OCI-LY7 (cell line): ENCODE measurements at regions not wholly inside any gene's neighbourhood (a gene's known extent, or its start where the extent isn't known, plus 50 kb on each side); places are given as distances from the start of the nearest gene placed in this dataset.

Experiments used
- BruUV-seq: library from RNA; stranded (reverse); fragments of 400-500 nt; replicated peaks from 2 replicates; lab custom pipeline; 2021; lab: Mats Ljungman, UMichigan
- CTCF ChIA-PET: fragments of 300-600 bp; sonication (Branson Sonifier 250); formaldehyde crosslinking; loops from one replicate; lab custom pipeline; 2022; ENCODE audit warnings: antibody characterized with exemption; ENCODE audit not compliant: unreplicated experiment; lab: Charles Lee
- POLR2A ChIA-PET: fragments of 300-600 bp; sonication (Branson Sonifier 250); formaldehyde crosslinking; loops from one replicate; lab custom pipeline; 2022; ENCODE audit warnings: antibody characterized with exemption; lab: Charles Lee
- DNase-seq: peaks from one replicate; pipeline ENCODE4 v3.0.0-alpha.2; 2015; ENCODE audit warnings: low spot score
- H2AFZ ChIP-seq: fragments of 200-600 bp; sonication (generic), shearing (Covaris generic); 2 replicates; pipeline ENCODE4 v1.6.1; 2014; ENCODE audit warnings: mild to moderate bottlenecking, antibody characterized with exemption, low read length, moderate library complexity
- H3K27ac ChIP-seq: fragments of 200-600 bp; sonication (generic); 2 replicates; pipeline ENCODE4 v1.5.1; 2014; ENCODE audit warnings: mixed run types, low read depth, mild to moderate bottlenecking, moderate library complexity, low read length, inconsistent platforms; ENCODE audit not compliant: poor library complexity, severe bottlenecking
- H3K36me3 ChIP-seq: fragments of 200-600 bp; sonication (generic); 2 replicates; pipeline ENCODE4 v1.6.1; 2014; ENCODE audit warnings: mild to moderate bottlenecking, antibody characterized with exemption, low read length, moderate library complexity, mixed read lengths; ENCODE audit not compliant: insufficient read depth
- H3K4me1 ChIP-seq: fragments of 200-600 bp; sonication (generic); 2 replicates; pipeline ENCODE4 v1.5.1; 2014; ENCODE audit warnings: mild to moderate bottlenecking, low read length; ENCODE audit not compliant: insufficient read depth, poor library complexity, severe bottlenecking
- H3K4me2 ChIP-seq: fragments of 200-600 bp; sonication (generic); 2 replicates; pipeline ENCODE4 v1.6.1; 2014; ENCODE audit warnings: mild to moderate bottlenecking, low read length
- H3K4me3 ChIP-seq: fragments of 200-600 bp; sonication (generic); 2 replicates; pipeline ENCODE4 v1.5.1; 2014; ENCODE audit warnings: mild to moderate bottlenecking, low read depth, low read length; ENCODE audit not compliant: poor library complexity, severe bottlenecking
- H3K79me2 ChIP-seq: fragments of 200-600 bp; sonication (generic); 2 replicates; pipeline ENCODE4 v1.6.1; 2016; ENCODE audit warnings: low read depth, mild to moderate bottlenecking, low read length, moderate library complexity, mixed read lengths; ENCODE audit not compliant: insufficient read depth
- H3K9me2 ChIP-seq: fragments of 200-600 bp; sonication (generic); 2 replicates; pipeline ENCODE4 v1.6.1; 2016; ENCODE audit warnings: mild to moderate bottlenecking, low read length, mixed read lengths; ENCODE audit not compliant: insufficient read depth
- H3K9me3 ChIP-seq: fragments of 200-600 bp; sonication (generic); 2 replicates; pipeline ENCODE4 v1.6.1; 2014; ENCODE audit warnings: mild to moderate bottlenecking, mixed run types, low read length, mixed read lengths
- H4K20me1 ChIP-seq: fragments of 200-600 bp; sonication (generic); 2 replicates; pipeline ENCODE4 v1.6.1; 2014; ENCODE audit warnings: mild to moderate bottlenecking, antibody characterized with exemption, low read length, moderate library complexity, mixed read lengths; ENCODE audit not compliant: insufficient read depth
- EZH2phosphoT487 ChIP-seq: fragments of 200-600 bp; sonication (generic); IDR thresholded peaks from 2 replicates; pipeline ENCODE4 v1.6.1; 2018; ENCODE audit warnings: low read depth, borderline replicate concordance, mild to moderate bottlenecking, mixed run types, antibody characterized with exemption, low read length, moderate library complexity, mixed read lengths
- intact Hi-C: fragments of 100-400 bp; cut with micrococcal nuclease; formaldehyde crosslinking; loops from one replicate; pipeline ENCODE4 v1.10.0; 2022; ENCODE audit not compliant: unreplicated experiment
- TF ChIP-seq, protein P1 (sequence below): fragments of 200-600 bp; sonication (generic); conservative IDR thresholded peaks from 2 replicates; pipeline ENCODE4 v1.5.1; 2014; ENCODE audit warnings: mild to moderate bottlenecking, antibody characterized with exemption, low read length, moderate library complexity, mixed read lengths

DNA sequence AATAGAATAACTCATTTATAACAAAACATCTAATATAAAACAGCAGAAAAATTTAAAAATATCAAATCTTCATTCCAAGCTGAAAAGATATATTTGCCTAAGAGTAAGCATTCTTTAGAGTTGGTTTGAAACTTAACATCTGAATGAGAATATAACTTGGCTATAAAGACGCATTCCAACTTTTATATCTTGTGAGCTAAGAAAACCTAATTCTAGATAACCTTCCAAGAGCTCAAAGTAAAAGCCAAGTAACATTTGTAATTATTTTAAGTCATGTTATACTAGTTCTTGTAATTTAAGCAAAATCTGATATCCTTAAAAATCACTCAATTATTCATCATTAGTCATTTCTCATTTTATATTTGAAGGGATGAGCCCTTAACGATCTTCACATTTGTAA lies 368.9 kb downstream of the C12orf50 start:
- TF ChIP-seq EZH2phosphoT487 = no peak
- TF ChIP-seq, protein P1, sequence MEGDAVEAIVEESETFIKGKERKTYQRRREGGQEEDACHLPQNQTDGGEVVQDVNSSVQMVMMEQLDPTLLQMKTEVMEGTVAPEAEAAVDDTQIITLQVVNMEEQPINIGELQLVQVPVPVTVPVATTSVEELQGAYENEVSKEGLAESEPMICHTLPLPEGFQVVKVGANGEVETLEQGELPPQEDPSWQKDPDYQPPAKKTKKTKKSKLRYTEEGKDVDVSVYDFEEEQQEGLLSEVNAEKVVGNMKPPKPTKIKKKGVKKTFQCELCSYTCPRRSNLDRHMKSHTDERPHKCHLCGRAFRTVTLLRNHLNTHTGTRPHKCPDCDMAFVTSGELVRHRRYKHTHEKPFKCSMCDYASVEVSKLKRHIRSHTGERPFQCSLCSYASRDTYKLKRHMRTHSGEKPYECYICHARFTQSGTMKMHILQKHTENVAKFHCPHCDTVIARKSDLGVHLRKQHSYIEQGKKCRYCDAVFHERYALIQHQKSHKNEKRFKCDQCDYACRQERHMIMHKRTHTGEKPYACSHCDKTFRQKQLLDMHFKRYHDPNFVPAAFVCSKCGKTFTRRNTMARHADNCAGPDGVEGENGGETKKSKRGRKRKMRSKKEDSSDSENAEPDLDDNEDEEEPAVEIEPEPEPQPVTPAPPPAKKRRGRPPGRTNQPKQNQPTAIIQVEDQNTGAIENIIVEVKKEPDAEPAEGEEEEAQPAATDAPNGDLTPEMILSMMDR = no peak
- no peaks in the 10 kb centered on the region for H3K9me3 ChIP-seq
- intact Hi-C loops = no loop called here
- no peak overlapping the region for H3K4me3 ChIP-seq
- no peaks in the 10 kb centered on the region for H3K9me2 ChIP-seq
- DNase-seq = no peak
- BruUV-seq = no TSS peak
- ChIA-PET POLR2A (interaction anchor here (0.6 to 1.1 kb wide), 3 partner anchors 13 to 1940 kb away, joined by 3 to 4 read pairs (median 3); no protein-coding TSS in a partner anchor), CTCF (no interaction called here)
- H2AFZ ChIP-seq = no peak overlapping the region
- no peak overlapping the region for H3K27ac ChIP-seq
- no peak overlapping the region for H3K4me2 ChIP-seq
- H3K4me1 ChIP-seq = no peaks in the 10 kb centered on the region
- no peaks in the 10 kb centered on the region for H3K79me2 ChIP-seq
- H4K20me1 ChIP-seq = no peaks in the 10 kb centered on the region
- H3K36me3 ChIP-seq = no peaks in the 10 kb centered on the region

GRCh38 chr12:87656311-87656710 lies 372.9 kb downstream of the C12orf50 start:
- Histone ChIP-seq H3K4me1 (no peaks in the 10 kb centered on the region), H4K20me1 (no peaks in the 10 kb centered on the region), H3K36me3 (no peaks in the 10 kb centered on the region), H3K27ac (no peak overlapping the region), H3K9me2 (no peaks in the 10 kb centered on the region), H3K9me3 (no peaks in the 10 kb centered on the region), H3K4me3 (no peak overlapping the region), H3K79me2 (no peaks in the 10 kb centered on the region), H2AFZ (no peak overlapping the region), H3K4me2 (no peak overlapping the region)
- ChIA-PET POLR2A (no interaction called here), CTCF (no interaction called here)
- intact Hi-C loops = no loop called here
- no peak for DNase-seq
- TF ChIP-seq, protein P1 = no peak
- no peak for TF ChIP-seq EZH2phosphoT487
- BruUV-seq = no TSS peak

GRCh38 chr12:87651670-87652425 lies 377.4 kb downstream of the C12orf50 start:
- Histone ChIP-seq H3K9me3 (no peaks in the 10 kb centered on the region), H4K20me1 (no peaks in the 10 kb centered on the region), H3K4me1 (no peaks in the 10 kb centered on the region), H3K36me3 (no peaks in the 10 kb centered on the region), H3K9me2 (no peaks in the 10 kb centered on the region), H2AFZ (no peak overlapping the region), H3K4me3 (no peak overlapping the region), H3K79me2 (no peaks in the 10 kb centered on the region), H3K4me2 (no peak overlapping the region), H3K27ac (no peak overlapping the region)
- DNase-seq = no peak
- no TSS peak for BruUV-seq
- POLR2A ChIA-PET = no interaction called here
- intact Hi-C loops = no loop called here
- CTCF ChIA-PET = no interaction called here
- no peak for TF ChIP-seq EZH2phosphoT487
- TF ChIP-seq, protein P1 = no peak
